Nephron (organoid): ENCODE measurements at regions not wholly inside any gene's neighbourhood (a gene's known extent, or its start where the extent isn't known, plus 50 kb on each side); places are given as distances from the start of the nearest gene placed in this dataset.
A peak's percentile ranks its signal among the peaks of the same experiment; 100 is the strongest.

ENCODE experiments used
- H3K27ac Mint-ChIP-seq, 3 experiments: 2 replicates each; pipeline ENCODE4 v1.8.0; 2020; ENCODE audit warnings: mixed read lengths in 3 of 3, mild to moderate bottlenecking in 2 of 3, moderate library complexity in 1 of 3
- H3K27me3 Mint-ChIP-seq: 2 replicates; pipeline ENCODE4 v1.8.0; 2021; ENCODE audit warnings: low read depth, mild to moderate bottlenecking, moderate library complexity, mixed read lengths
- H3K36me3 Mint-ChIP-seq: 2 replicates; pipeline ENCODE4 v1.8.0; 2020; ENCODE audit warnings: low read depth, mixed read lengths
- H3K4me1 Mint-ChIP-seq: 2 replicates; pipeline ENCODE4 v1.8.0; 2020; ENCODE audit warnings: mixed read lengths
- H3K4me3 Mint-ChIP-seq, 3 experiments: 2 replicates each; pipeline ENCODE4 v1.8.0; 2020; ENCODE audit warnings: mild to moderate bottlenecking in 3 of 3, mixed read lengths in 3 of 3, moderate library complexity in 2 of 3
- H3K9me3 Mint-ChIP-seq: 2 replicates; pipeline ENCODE4 v1.8.0; 2020; ENCODE audit warnings: mixed read lengths
- CTCF ChIP-seq, 3 experiments: fragments of 200-600 bp; sonication (generic); IDR thresholded peaks; one replicate each; pipeline ENCODE4 v1.5.0; 2021; ENCODE audit warnings: antibody characterized with exemption in 3 of 3; ENCODE audit not compliant: unreplicated experiment in 3 of 3

GRCh38 chr5:74235552-74235951 is 405.0 kb downstream of the ENC1 start:
- Mint-ChIP-seq H3K27me3 (peaks cover 3% of the 10 kb centered on the region), H3K4me3 (no peak overlapping the region), H3K36me3 (no peaks in the 10 kb centered on the region), H3K4me1 (peaks cover 6% of the 10 kb centered on the region), H3K27ac (no peak overlapping the region), H3K9me3 (no peaks in the 10 kb centered on the region)
- no peak for TF ChIP-seq CTCF (IDR thresholded peaks at IDR 0.05; ENCODE audit: unreplicated experiment in 3 of 3)

- no peak overlapping the region for H3K27ac Mint-ChIP-seq
- no peak overlapping the region for H3K4me3 Mint-ChIP-seq
- H3K4me1 Mint-ChIP-seq: peaks cover 6% of the 10 kb centered on the region
- no peaks in the 10 kb centered on the region for H3K36me3 Mint-ChIP-seq
- no peaks in the 10 kb centered on the region for H3K9me3 Mint-ChIP-seq
- no peak for TF ChIP-seq CTCF (IDR thresholded peaks at IDR 0.05; ENCODE audit: unreplicated experiment in 3 of 3)
- peaks cover 3% of the 10 kb centered on the region for H3K27me3 Mint-ChIP-seq
Observed at GRCh38 chr5:74233571-74233970, 407.0 kb downstream of the ENC1 start.

- no peak overlapping the region for H3K4me3 Mint-ChIP-seq
- H3K27ac Mint-ChIP-seq: no peak overlapping the region
- H3K4me1 Mint-ChIP-seq: peaks cover under 1% of the 10 kb centered on the region
- peaks cover 3% of the 10 kb centered on the region for H3K27me3 Mint-ChIP-seq
- no peaks in the 10 kb centered on the region for H3K36me3 Mint-ChIP-seq
- H3K9me3 Mint-ChIP-seq: no peaks in the 10 kb centered on the region
- no peak for TF ChIP-seq CTCF (IDR thresholded peaks at IDR 0.05; ENCODE audit: unreplicated experiment in 3 of 3)
Observed at GRCh38 chr5:74233091-74233490, 407.4 kb downstream of the ENC1 start.

- Mint-ChIP-seq H3K27ac (no peak overlapping the region), H3K9me3 (no peaks in the 10 kb centered on the region), H3K36me3 (no peaks in the 10 kb centered on the region), H3K4me3 (no peak overlapping the region), H3K27me3 (peaks cover 3% of the 10 kb centered on the region), H3K4me1 (no peaks in the 10 kb centered on the region)
- TF ChIP-seq CTCF (IDR thresholded peaks at IDR 0.05; ENCODE audit: unreplicated experiment in 3 of 3): no peak
Observed at GRCh38 chr5:74232276-74232675, 408.3 kb downstream of the ENC1 start.

GRCh38 chr5:74231697-74232096 is 408.8 kb downstream of the ENC1 start:
- no peaks in the 10 kb centered on the region for H3K9me3 Mint-ChIP-seq
- TF ChIP-seq CTCF (IDR thresholded peaks at IDR 0.05; ENCODE audit: unreplicated experiment in 3 of 3): no peak
- H3K4me3 Mint-ChIP-seq: no peak overlapping the region
- H3K27me3 Mint-ChIP-seq: peaks cover 3% of the 10 kb centered on the region
- no peak overlapping the region for H3K27ac Mint-ChIP-seq
- no peaks in the 10 kb centered on the region for H3K4me1 Mint-ChIP-seq
- no peaks in the 10 kb centered on the region for H3K36me3 Mint-ChIP-seq

GRCh38 chr5:74226716-74227485 is 413.6 kb downstream of the ENC1 start:
- Mint-ChIP-seq H3K27me3 (no peaks in the 10 kb centered on the region), H3K36me3 (peaks cover 4% of the 10 kb centered on the region), H3K4me1 (peaks cover 7% of the 10 kb centered on the region), H3K9me3 (peaks cover 13% of the 10 kb centered on the region), H3K27ac (peak overlapping the region in 1 of 3 experiments; percentile 18), H3K4me3 (no peak overlapping the region)
- TF ChIP-seq CTCF (IDR thresholded peaks at IDR 0.05; ENCODE audit: unreplicated experiment in 3 of 3): no peak
